ENCODE measurements at regions not wholly inside any gene's neighbourhood (a gene's known extent, or its start where the extent isn't known, plus 50 kb on each side); places are given as distances from the start of the nearest gene placed in this dataset.

- H3K9me1 ChIP-seq (ENCODE audit: control insufficient read depth, extremely low read depth, insufficient read depth, low read length): no peaks in the 10 kb centered on the region
Measured at GRCh38 chr12:86698641-86698980, 442.4 kb upstream of the MGAT4C start.

DNA sequence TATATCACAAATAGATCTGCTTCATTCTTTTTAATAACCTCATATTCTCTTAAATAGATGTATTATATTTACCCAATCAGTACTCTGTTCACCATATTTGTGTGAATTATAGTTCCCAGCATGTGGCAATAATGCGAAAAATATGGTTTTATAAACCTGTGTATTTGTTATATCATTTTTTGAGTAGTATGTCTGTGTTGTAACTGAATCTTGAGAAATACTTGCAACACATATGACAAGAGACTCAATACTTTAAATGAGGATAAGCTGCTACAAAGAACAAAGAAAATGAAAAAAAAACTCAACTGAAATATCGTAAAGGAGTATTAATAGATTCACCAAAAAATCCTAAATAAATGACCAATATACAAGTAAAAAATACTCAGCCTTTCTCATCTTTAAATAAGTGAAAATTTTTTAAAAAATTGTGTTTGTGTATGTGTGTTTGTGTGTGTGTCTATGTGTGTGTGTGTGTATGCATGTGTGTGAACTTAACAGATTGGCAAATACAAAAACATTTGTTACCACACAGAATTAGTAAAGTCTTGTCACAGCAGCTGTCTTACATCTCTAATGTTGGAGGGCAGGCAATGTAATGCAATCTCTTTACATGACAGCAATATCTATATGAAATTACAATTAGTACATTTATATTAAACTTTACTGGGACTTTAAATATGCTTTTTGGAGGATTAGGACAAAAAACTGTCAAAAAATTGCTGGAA is 441.9 kb upstream of the MGAT4C start:
- Histone ChIP-seq H3K27ac (ENCODE audit: control insufficient read depth, insufficient read depth, low read length) (no peak overlapping the region), H3K4me2 (ENCODE audit: control insufficient read depth, extremely low read depth, insufficient read depth, low read depth, low read length) (no peak overlapping the region), H3K27me3 (ENCODE audit: control insufficient read depth, extremely low read depth, insufficient read depth, low read length) (no peaks in the 10 kb centered on the region), H3K36me3 (ENCODE audit: control insufficient read depth in 2 of 2, extremely low read depth in 1 of 2, insufficient read depth in 2 of 2, low read length in 2 of 2) (no peaks in the 10 kb centered on the region), H3K4me3 (ENCODE audit: control insufficient read depth in 2 of 3, extremely low read depth in 1 of 3, insufficient read depth in 2 of 3, low read depth in 1 of 3, low read length in 3 of 3) (no peak overlapping the region), H4K20me1 (ENCODE audit: control insufficient read depth, extremely low read depth, insufficient read depth, low read length) (no peaks in the 10 kb centered on the region), H3K9me1 (ENCODE audit: control insufficient read depth, extremely low read depth, insufficient read depth, low read length) (no peaks in the 10 kb centered on the region), H3K9ac (ENCODE audit: control insufficient read depth, extremely low read depth, insufficient read depth, low read length) (no peak overlapping the region), H3K9me3 (ENCODE audit: control insufficient read depth, low read depth, low read length) (no peaks in the 10 kb centered on the region), H3K4me1 (ENCODE audit: control insufficient read depth, extremely low read depth, insufficient read depth, low read length) (no peaks in the 10 kb centered on the region), H3K79me2 (ENCODE audit: control insufficient read depth, insufficient read depth, low read length) (no peaks in the 10 kb centered on the region), H2AFZ (ENCODE audit: control insufficient read depth, low read length) (no peak overlapping the region)
- dilution Hi-C loops (cut with MboI; ENCODE audit: extremely low pct_ligation_motif_present, low sequenced_read_pairs): no loop called here
- TF ChIP-seq CTCF (optimal IDR thresholded peaks at IDR 0.05 in 1 of 3, IDR thresholded peaks at IDR 0.05 in 1 of 3, conservative IDR thresholded peaks at IDR 0.05 in 1 of 3; ENCODE audit: extremely low read depth in 1 of 3, insufficient read depth in 2 of 3, low read length in 3 of 3) (no peak), EZH2 (IDR thresholded peaks at IDR 0.05; ENCODE audit: low read length) (no peak)
- no peak for DNase-seq (ENCODE audit: low read depth, low spot score)
- no peak for FAIRE-seq

More at GRCh38 chr12:86698641-86698980, 442.4 kb upstream of the MGAT4C start:
- DNase-seq (ENCODE audit: low read depth, low spot score): no peak
- dilution Hi-C loops (cut with MboI; ENCODE audit: extremely low pct_ligation_motif_present, low sequenced_read_pairs): no loop called here
- H3K4me1 ChIP-seq (ENCODE audit: control insufficient read depth, extremely low read depth, insufficient read depth, low read length): no peaks in the 10 kb centered on the region
- no peak overlapping the region for H3K9ac ChIP-seq (ENCODE audit: control insufficient read depth, extremely low read depth, insufficient read depth, low read length)
- H3K9me3 ChIP-seq (ENCODE audit: control insufficient read depth, low read depth, low read length): no peaks in the 10 kb centered on the region
- H3K4me2 ChIP-seq (ENCODE audit: control insufficient read depth, extremely low read depth, insufficient read depth, low read depth, low read length): no peak overlapping the region
- H3K79me2 ChIP-seq (ENCODE audit: control insufficient read depth, insufficient read depth, low read length): no peaks in the 10 kb centered on the region
- H4K20me1 ChIP-seq (ENCODE audit: control insufficient read depth, extremely low read depth, insufficient read depth, low read length): no peaks in the 10 kb centered on the region
- no peaks in the 10 kb centered on the region for H3K36me3 ChIP-seq (ENCODE audit: control insufficient read depth in 2 of 2, extremely low read depth in 1 of 2, insufficient read depth in 2 of 2, low read length in 2 of 2)
- no peaks in the 10 kb centered on the region for H3K27me3 ChIP-seq (ENCODE audit: control insufficient read depth, extremely low read depth, insufficient read depth, low read length)
- H3K4me3 ChIP-seq (ENCODE audit: control insufficient read depth in 2 of 3, extremely low read depth in 1 of 3, insufficient read depth in 2 of 3, low read depth in 1 of 3, low read length in 3 of 3): no peak overlapping the region
- no peak overlapping the region for H2AFZ ChIP-seq (ENCODE audit: control insufficient read depth, low read length)
- FAIRE-seq: no peak
- TF ChIP-seq CTCF (optimal IDR thresholded peaks at IDR 0.05 in 1 of 3, IDR thresholded peaks at IDR 0.05 in 1 of 3, conservative IDR thresholded peaks at IDR 0.05 in 1 of 3; ENCODE audit: extremely low read depth in 1 of 3, insufficient read depth in 2 of 3, low read length in 3 of 3): no peak
- TF ChIP-seq EZH2 (IDR thresholded peaks at IDR 0.05; ENCODE audit: low read length): no peak
- H3K27ac ChIP-seq (ENCODE audit: control insufficient read depth, insufficient read depth, low read length): no peak overlapping the region

All from keratinocyte (primary cell).